Astrocyte (in vitro differentiated cells and primary cell): ENCODE measurements at regions not wholly inside any gene's neighbourhood (a gene's known extent, or its start where the extent isn't known, plus 50 kb on each side); places are given as distances from the start of the nearest gene placed in this dataset.

ENCODE experiments used
- DNase-seq: peaks from one replicate; pipeline ENCODE4 v3.0.0-alpha.2; 2010; ENCODE audit warnings: low read depth
- FAIRE-seq: peaks from 2 replicates; lab custom pipeline; 2011; peaks lifted over from hg19 to GRCh38; lab: Jason Lieb, UNC
- H2AFZ ChIP-seq: 2 replicates; pipeline ENCODE4 v1.6.0; 2012; ENCODE audit warnings: low read depth, low read length, inconsistent platforms
- H3K27ac ChIP-seq: 2 replicates; pipeline ENCODE4 v1.5.1; 2011; ENCODE audit warnings: low read depth, low read length, inconsistent platforms
- H3K27me3 ChIP-seq: 2 replicates; pipeline ENCODE4 v1.6.0; 2011; ENCODE audit warnings: low read length, inconsistent platforms; ENCODE audit not compliant: insufficient read depth
- H3K36me3 ChIP-seq: 2 replicates; pipeline ENCODE4 v1.5.1; 2011; ENCODE audit warnings: low read length, inconsistent platforms; ENCODE audit not compliant: insufficient read depth
- H3K4me1 ChIP-seq: 2 replicates; pipeline ENCODE4 v1.5.1; 2011; ENCODE audit warnings: low read length, inconsistent platforms; ENCODE audit not compliant: insufficient read depth
- H3K4me2 ChIP-seq: 2 replicates; pipeline ENCODE4 v1.6.0; 2012; ENCODE audit warnings: low read length, inconsistent platforms
- H3K4me3 ChIP-seq: 2 replicates; pipeline ENCODE4 v1.5.1; 2011; ENCODE audit warnings: low read depth, mild to moderate bottlenecking, low read length, inconsistent platforms; ENCODE audit not compliant: insufficient read depth
- H3K79me2 ChIP-seq: 2 replicates; pipeline ENCODE4 v1.6.0; 2012; ENCODE audit warnings: mild to moderate bottlenecking, low read length, inconsistent platforms; ENCODE audit not compliant: insufficient read depth
- H3K9ac ChIP-seq: 2 replicates; pipeline ENCODE4 v1.6.0; 2012; ENCODE audit warnings: mild to moderate bottlenecking, low read length, inconsistent platforms
- H3K9me3 ChIP-seq: 2 replicates; pipeline ENCODE4 v1.5.1; 2012; ENCODE audit warnings: low read depth, mild to moderate bottlenecking, low read length, inconsistent platforms; ENCODE audit not compliant: insufficient read depth
- H4K20me1 ChIP-seq: 2 replicates; pipeline ENCODE4 v1.6.0; 2012; ENCODE audit warnings: low read length, inconsistent platforms; ENCODE audit not compliant: insufficient read depth
- H3K27ac Mint-ChIP-seq: one replicate; pipeline ENCODE4 v1.8.0; 2021; ENCODE audit warnings: mild to moderate bottlenecking, mixed read lengths; ENCODE audit not compliant: unreplicated experiment
- H3K27me3 Mint-ChIP-seq: one replicate; pipeline ENCODE4 v1.8.0; 2021; ENCODE audit warnings: low read depth, mixed read lengths; ENCODE audit not compliant: unreplicated experiment
- H3K36me3 Mint-ChIP-seq: one replicate; pipeline ENCODE4 v1.8.0; 2021; ENCODE audit warnings: low read depth, mixed read lengths; ENCODE audit not compliant: unreplicated experiment
- H3K4me1 Mint-ChIP-seq: one replicate; pipeline ENCODE4 v1.8.0; 2021; ENCODE audit warnings: low read depth, mixed read lengths; ENCODE audit not compliant: unreplicated experiment
- H3K4me3 Mint-ChIP-seq: one replicate; pipeline ENCODE4 v1.8.0; 2021; ENCODE audit warnings: mild to moderate bottlenecking, moderate library complexity, mixed read lengths; ENCODE audit not compliant: unreplicated experiment
- H3K9me3 Mint-ChIP-seq: one replicate; pipeline ENCODE4 v1.8.0; 2021; ENCODE audit warnings: mild to moderate bottlenecking, mixed read lengths; ENCODE audit not compliant: unreplicated experiment
- EZH2 ChIP-seq: IDR thresholded peaks from 2 replicates; pipeline ENCODE4 v1.6.1; 2012; ENCODE audit warnings: mild to moderate bottlenecking, low read length, inconsistent platforms; ENCODE audit not compliant: insufficient read depth
- TF ChIP-seq, protein P1 (sequence below): IDR thresholded peaks from 2 replicates; pipeline ENCODE4 v1.5.1; 2011; ENCODE audit warnings: low read depth, mild to moderate bottlenecking, inconsistent platforms, low read length, moderate library complexity; ENCODE audit not compliant: insufficient read depth

- Mint-ChIP-seq H3K27ac (no peak overlapping the region), H3K4me3 (no peak overlapping the region), H3K36me3 (no peaks in the 10 kb centered on the region), H3K4me1 (no peaks in the 10 kb centered on the region), H3K27me3 (peaks cover 15% of the 10 kb centered on the region), H3K9me3 (peaks cover 2% of the 10 kb centered on the region)
- Histone ChIP-seq H3K9me3 (no peaks in the 10 kb centered on the region), H2AFZ (no peak overlapping the region), H3K27ac (no peak overlapping the region), H3K9ac (no peak overlapping the region), H3K4me2 (no peak overlapping the region), H3K79me2 (no peaks in the 10 kb centered on the region), H4K20me1 (no peaks in the 10 kb centered on the region), H3K4me1 (no peaks in the 10 kb centered on the region), H3K4me3 (no peak overlapping the region), H3K36me3 (no peaks in the 10 kb centered on the region), H3K27me3 (no peaks in the 10 kb centered on the region)
- DNase-seq = no peak
- TF ChIP-seq EZH2 = no peak
- TF ChIP-seq, protein P1, sequence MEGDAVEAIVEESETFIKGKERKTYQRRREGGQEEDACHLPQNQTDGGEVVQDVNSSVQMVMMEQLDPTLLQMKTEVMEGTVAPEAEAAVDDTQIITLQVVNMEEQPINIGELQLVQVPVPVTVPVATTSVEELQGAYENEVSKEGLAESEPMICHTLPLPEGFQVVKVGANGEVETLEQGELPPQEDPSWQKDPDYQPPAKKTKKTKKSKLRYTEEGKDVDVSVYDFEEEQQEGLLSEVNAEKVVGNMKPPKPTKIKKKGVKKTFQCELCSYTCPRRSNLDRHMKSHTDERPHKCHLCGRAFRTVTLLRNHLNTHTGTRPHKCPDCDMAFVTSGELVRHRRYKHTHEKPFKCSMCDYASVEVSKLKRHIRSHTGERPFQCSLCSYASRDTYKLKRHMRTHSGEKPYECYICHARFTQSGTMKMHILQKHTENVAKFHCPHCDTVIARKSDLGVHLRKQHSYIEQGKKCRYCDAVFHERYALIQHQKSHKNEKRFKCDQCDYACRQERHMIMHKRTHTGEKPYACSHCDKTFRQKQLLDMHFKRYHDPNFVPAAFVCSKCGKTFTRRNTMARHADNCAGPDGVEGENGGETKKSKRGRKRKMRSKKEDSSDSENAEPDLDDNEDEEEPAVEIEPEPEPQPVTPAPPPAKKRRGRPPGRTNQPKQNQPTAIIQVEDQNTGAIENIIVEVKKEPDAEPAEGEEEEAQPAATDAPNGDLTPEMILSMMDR = no peak
- no peak for FAIRE-seq
Observed at GRCh38 chr10:33975481-33975880, 641.0 kb upstream of the NRP1 start.

GRCh38 chr10:33974976-33975478, 640.6 kb upstream of the NRP1 start:
- H3K4me3 ChIP-seq = no peak overlapping the region
- no peaks in the 10 kb centered on the region for H3K27me3 ChIP-seq
- H3K4me1 Mint-ChIP-seq = no peaks in the 10 kb centered on the region
- H3K9me3 ChIP-seq = no peaks in the 10 kb centered on the region
- peaks cover 2% of the 10 kb centered on the region for H3K9me3 Mint-ChIP-seq
- no peaks in the 10 kb centered on the region for H3K79me2 ChIP-seq
- H3K4me1 ChIP-seq = no peaks in the 10 kb centered on the region
- no peak for DNase-seq
- no peak overlapping the region for H2AFZ ChIP-seq
- no peaks in the 10 kb centered on the region for H4K20me1 ChIP-seq
- no peak overlapping the region for H3K27ac Mint-ChIP-seq
- H3K36me3 Mint-ChIP-seq = no peaks in the 10 kb centered on the region
- H3K36me3 ChIP-seq = no peaks in the 10 kb centered on the region
- H3K4me2 ChIP-seq = no peak overlapping the region
- no peak overlapping the region for H3K4me3 Mint-ChIP-seq
- H3K27ac ChIP-seq = no peak overlapping the region
- FAIRE-seq = no peak
- TF ChIP-seq, protein P1 = no peak
- no peak for TF ChIP-seq EZH2
- peaks cover 15% of the 10 kb centered on the region for H3K27me3 Mint-ChIP-seq
- no peak overlapping the region for H3K9ac ChIP-seq

DNA sequence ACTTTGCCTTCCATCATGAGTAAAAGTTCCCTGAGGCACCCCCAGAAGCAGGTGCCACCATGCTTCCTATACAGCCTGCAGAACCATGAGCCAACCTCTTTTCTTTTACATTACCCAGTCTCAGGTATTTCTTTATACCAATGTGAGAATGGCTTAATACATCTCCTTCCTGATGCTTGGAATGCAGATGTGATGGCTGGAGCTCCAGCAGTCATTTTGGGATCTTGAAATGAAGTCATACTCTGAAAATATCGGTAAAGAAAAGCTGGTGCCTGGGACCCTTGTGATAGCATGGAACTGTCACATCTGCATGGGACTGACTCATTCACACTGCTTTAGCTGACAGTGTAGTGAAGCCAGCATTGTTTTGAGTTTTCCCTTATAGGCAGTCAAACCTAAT, 634.5 kb upstream of the NRP1 start:
- no peaks in the 10 kb centered on the region for H3K36me3 Mint-ChIP-seq
- DNase-seq (no peak), FAIRE-seq (no peak)
- Histone ChIP-seq H4K20me1 (no peaks in the 10 kb centered on the region), H3K36me3 (no peaks in the 10 kb centered on the region), H3K9me3 (no peaks in the 10 kb centered on the region), H2AFZ (no peak overlapping the region), H3K4me1 (no peaks in the 10 kb centered on the region), H3K4me2 (no peak overlapping the region), H3K9ac (no peak overlapping the region), H3K27ac (no peak overlapping the region), H3K79me2 (no peaks in the 10 kb centered on the region), H3K4me3 (no peak overlapping the region), H3K27me3 (peaks cover 2% of the 10 kb centered on the region)
- H3K27ac Mint-ChIP-seq = no peak overlapping the region
- H3K27me3 Mint-ChIP-seq = peaks cover 14% of the 10 kb centered on the region
- TF ChIP-seq, protein P1 = no peak
- no peak for TF ChIP-seq EZH2
- H3K9me3 Mint-ChIP-seq = peaks cover 5% of the 10 kb centered on the region
- no peak overlapping the region for H3K4me3 Mint-ChIP-seq
- peaks cover 1% of the 10 kb centered on the region for H3K4me1 Mint-ChIP-seq
